ENCODE measurements at regions not wholly inside any gene's neighbourhood (a gene's known extent, or its start where the extent isn't known, plus 50 kb on each side); places are given as distances from the start of the nearest gene placed in this dataset.

DNA sequence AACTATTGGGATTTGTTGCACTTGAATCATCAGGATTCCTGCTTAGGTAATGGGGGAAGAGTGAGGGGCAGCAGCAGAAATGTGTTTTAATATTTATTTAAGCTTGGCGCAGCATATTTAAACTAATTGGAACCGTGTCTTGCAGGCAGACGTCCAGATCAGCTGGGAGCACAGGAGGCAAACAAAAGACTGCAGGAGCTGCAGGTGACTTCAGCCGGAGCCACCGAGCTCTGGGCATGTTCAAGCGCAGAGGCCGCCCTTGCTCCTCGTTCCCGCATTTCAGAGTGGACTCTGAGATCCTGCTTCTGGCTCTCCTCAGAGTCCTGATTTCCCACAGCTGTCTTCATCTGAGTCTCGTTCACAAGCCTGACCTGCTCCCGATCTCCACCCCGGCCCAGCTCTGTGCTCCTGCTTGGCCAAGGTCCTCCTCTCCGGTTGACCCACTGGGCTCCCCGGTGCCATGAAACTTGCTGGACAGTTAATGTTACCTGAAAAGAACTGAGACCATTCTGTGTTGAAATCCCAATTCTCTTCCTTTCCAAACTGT lies 475.5 kb downstream of the SOX11 start:
- Mint-ChIP-seq H3K36me3 (ENCODE audit: low read depth) (no peaks in the 10 kb centered on the region), H3K9me3 (ENCODE audit: low read depth) (peaks cover 3% of the 10 kb centered on the region), H3K4me1 (ENCODE audit: low read depth) (no peaks in the 10 kb centered on the region), H3K4me3 (ENCODE audit: unreplicated experiment) (no peak overlapping the region), H3K27ac (ENCODE audit: unreplicated experiment) (no peak overlapping the region), H3K27me3 (ENCODE audit: low read depth) (peaks cover 4% of the 10 kb centered on the region)
- DNase-seq (ENCODE audit: low spot score) = no peak
- TF ChIP-seq CTCF (IDR thresholded peaks at IDR 0.05) = no peak

- no peak for TF ChIP-seq CTCF (IDR thresholded peaks at IDR 0.05)
- H3K27ac Mint-ChIP-seq (ENCODE audit: unreplicated experiment) = no peak overlapping the region
- H3K4me3 Mint-ChIP-seq (ENCODE audit: unreplicated experiment) = no peak overlapping the region
- DNase-seq (ENCODE audit: low spot score) = no peak
- no peaks in the 10 kb centered on the region for H3K4me1 Mint-ChIP-seq (ENCODE audit: low read depth)
- no peaks in the 10 kb centered on the region for H3K36me3 Mint-ChIP-seq (ENCODE audit: low read depth)
- H3K27me3 Mint-ChIP-seq (ENCODE audit: low read depth) = peaks cover 4% of the 10 kb centered on the region
- H3K9me3 Mint-ChIP-seq (ENCODE audit: low read depth) = peaks cover 11% of the 10 kb centered on the region
Measured at GRCh38 chr2:6168485-6168884, 476.3 kb downstream of the SOX11 start.

DNA sequence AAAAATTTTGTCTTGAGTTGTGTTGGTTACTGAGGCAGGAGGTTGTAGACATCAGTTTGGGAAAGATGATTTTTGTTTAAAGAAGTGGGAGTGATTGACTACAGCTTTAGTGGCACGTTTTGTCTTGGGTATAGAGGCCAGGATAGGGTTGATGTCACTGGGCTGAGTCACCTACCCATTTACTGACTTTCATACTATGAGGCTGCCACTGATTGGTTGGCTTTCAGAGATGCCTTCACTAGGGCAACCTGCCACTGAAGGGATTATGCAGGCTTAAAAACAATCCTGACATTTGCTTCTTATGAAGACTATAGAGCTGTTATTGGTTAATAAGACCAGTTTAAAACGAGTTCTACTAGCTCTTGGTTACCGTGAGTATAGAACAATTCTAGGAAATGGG lies 479.1 kb downstream of the SOX11 start:
- no peak overlapping the region for H3K4me3 Mint-ChIP-seq (ENCODE audit: unreplicated experiment)
- H3K9me3 Mint-ChIP-seq (ENCODE audit: low read depth) = peaks cover 20% of the 10 kb centered on the region
- no peak for DNase-seq (ENCODE audit: low spot score)
- no peak overlapping the region for H3K27ac Mint-ChIP-seq (ENCODE audit: unreplicated experiment)
- H3K27me3 Mint-ChIP-seq (ENCODE audit: low read depth) = no peaks in the 10 kb centered on the region
- H3K4me1 Mint-ChIP-seq (ENCODE audit: low read depth) = no peaks in the 10 kb centered on the region
- TF ChIP-seq CTCF (IDR thresholded peaks at IDR 0.05) = no peak
- peaks cover 2% of the 10 kb centered on the region for H3K36me3 Mint-ChIP-seq (ENCODE audit: low read depth)

- no peak for TF ChIP-seq CTCF (IDR thresholded peaks at IDR 0.05)
- Mint-ChIP-seq H3K4me1 (ENCODE audit: low read depth) (peaks cover 21% of the 10 kb centered on the region), H3K4me3 (ENCODE audit: unreplicated experiment) (no peak overlapping the region), H3K27me3 (ENCODE audit: low read depth) (no peaks in the 10 kb centered on the region), H3K36me3 (ENCODE audit: low read depth) (peaks cover 2% of the 10 kb centered on the region), H3K27ac (ENCODE audit: unreplicated experiment) (no peak overlapping the region), H3K9me3 (ENCODE audit: low read depth) (peaks cover 16% of the 10 kb centered on the region)
- no peak for DNase-seq (ENCODE audit: low spot score)
Measured at GRCh38 chr2:6177811-6178210, 485.6 kb downstream of the SOX11 start.

DNA sequence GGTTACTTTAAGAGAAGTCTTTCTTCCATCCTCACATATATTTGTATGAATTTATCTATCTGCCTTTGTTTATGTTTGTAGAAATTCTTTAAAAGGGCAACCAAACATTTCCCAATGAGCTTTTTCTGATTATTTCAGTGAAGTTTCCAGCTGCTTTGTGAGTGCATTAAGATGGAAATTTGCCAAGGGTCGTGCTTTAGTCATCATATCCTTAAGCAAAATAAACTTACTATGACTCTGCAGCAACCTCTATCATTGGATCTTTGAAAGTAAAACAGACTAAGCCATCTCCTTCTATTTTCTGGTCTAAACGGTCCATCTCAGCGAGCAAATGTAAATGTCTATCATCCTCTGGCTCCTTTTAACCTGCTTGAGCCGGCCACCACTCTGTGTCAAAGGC lies 489.3 kb downstream of the SOX11 start:
- no peaks in the 10 kb centered on the region for H3K36me3 Mint-ChIP-seq (ENCODE audit: low read depth)
- H3K9me3 Mint-ChIP-seq (ENCODE audit: low read depth) = no peaks in the 10 kb centered on the region
- H3K27me3 Mint-ChIP-seq (ENCODE audit: low read depth) = no peaks in the 10 kb centered on the region
- no peak overlapping the region for H3K4me3 Mint-ChIP-seq (ENCODE audit: unreplicated experiment)
- DNase-seq (ENCODE audit: low spot score) = no peak
- peaks cover 52% of the 10 kb centered on the region for H3K4me1 Mint-ChIP-seq (ENCODE audit: low read depth)
- no peak for TF ChIP-seq CTCF (IDR thresholded peaks at IDR 0.05)
- H3K27ac Mint-ChIP-seq (ENCODE audit: unreplicated experiment) = peak overlapping the region; percentile 81

Measured in chondrocyte (in vitro differentiated cells).